Activated naive CD8-positive, alpha-beta T cell treated with anti-CD3 and anti-CD28 coated beads for 36 hours (primary cell): ENCODE measurements at regions not wholly inside any gene's neighbourhood (a gene's known extent, or its start where the extent isn't known, plus 50 kb on each side); places are given as distances from the start of the nearest gene placed in this dataset.
"Not testable (repeated sequence)": the region's sequence is repeated elsewhere in the genome, so short reads cannot be mapped to it uniquely, and the experiment has no call there.

Experiments
- DNase-seq: peaks from one replicate; pipeline ENCODE4 v3.0.0; 2021
- H3K27ac Mint-ChIP-seq: one replicate; pipeline ENCODE4 v1.8.0; 2022; ENCODE audit warnings: mild to moderate bottlenecking, moderate library complexity, mixed read lengths
- H3K27me3 Mint-ChIP-seq: one replicate; pipeline ENCODE4 v1.8.0; 2022; ENCODE audit warnings: mild to moderate bottlenecking, mixed read lengths
- H3K36me3 Mint-ChIP-seq: one replicate; pipeline ENCODE4 v1.8.0; 2021; ENCODE audit warnings: mild to moderate bottlenecking, mixed read lengths
- H3K4me1 Mint-ChIP-seq: one replicate; pipeline ENCODE4 v1.8.0; 2021; ENCODE audit warnings: mixed read lengths
- H3K4me3 Mint-ChIP-seq: one replicate; pipeline ENCODE4 v1.8.0; 2022; ENCODE audit warnings: mild to moderate bottlenecking, moderate library complexity, mixed read lengths
- H3K9me3 Mint-ChIP-seq: one replicate; pipeline ENCODE4 v1.8.0; 2022; ENCODE audit warnings: mixed read lengths

DNA sequence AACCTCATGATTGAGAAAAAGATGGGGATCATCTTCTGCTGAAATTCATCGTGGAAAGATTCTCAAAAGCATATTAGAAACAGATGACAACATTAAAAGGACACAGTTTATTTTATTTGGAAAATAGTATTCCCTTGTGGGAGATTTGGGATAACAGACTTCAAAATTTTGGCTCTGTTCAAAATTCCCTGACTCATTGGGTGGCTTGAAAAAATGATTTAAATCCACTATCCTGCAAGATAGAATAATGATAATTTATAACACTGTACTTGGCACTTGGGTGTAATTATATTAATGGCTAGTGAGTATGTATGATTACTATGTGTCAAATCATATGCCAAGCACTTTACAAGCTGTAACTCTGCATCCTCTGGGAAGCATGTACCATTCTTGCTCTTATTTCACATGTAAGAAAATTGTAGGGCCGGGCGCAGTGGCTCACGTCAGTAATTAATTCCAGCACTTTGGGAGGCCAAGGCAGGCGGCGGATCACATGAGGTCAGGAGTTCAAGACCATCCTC is 128.8 kb downstream of the LMNTD1 start:
- no peaks in the 10 kb centered on the region for H3K36me3 Mint-ChIP-seq
- no peak for DNase-seq
- H3K9me3 Mint-ChIP-seq, result no peaks in the 10 kb centered on the region
- H3K27me3 Mint-ChIP-seq, result no peaks in the 10 kb centered on the region
- no peak overlapping the region for H3K4me3 Mint-ChIP-seq
- H3K27ac Mint-ChIP-seq, result no peak overlapping the region
- H3K4me1 Mint-ChIP-seq, result no peaks in the 10 kb centered on the region

DNA sequence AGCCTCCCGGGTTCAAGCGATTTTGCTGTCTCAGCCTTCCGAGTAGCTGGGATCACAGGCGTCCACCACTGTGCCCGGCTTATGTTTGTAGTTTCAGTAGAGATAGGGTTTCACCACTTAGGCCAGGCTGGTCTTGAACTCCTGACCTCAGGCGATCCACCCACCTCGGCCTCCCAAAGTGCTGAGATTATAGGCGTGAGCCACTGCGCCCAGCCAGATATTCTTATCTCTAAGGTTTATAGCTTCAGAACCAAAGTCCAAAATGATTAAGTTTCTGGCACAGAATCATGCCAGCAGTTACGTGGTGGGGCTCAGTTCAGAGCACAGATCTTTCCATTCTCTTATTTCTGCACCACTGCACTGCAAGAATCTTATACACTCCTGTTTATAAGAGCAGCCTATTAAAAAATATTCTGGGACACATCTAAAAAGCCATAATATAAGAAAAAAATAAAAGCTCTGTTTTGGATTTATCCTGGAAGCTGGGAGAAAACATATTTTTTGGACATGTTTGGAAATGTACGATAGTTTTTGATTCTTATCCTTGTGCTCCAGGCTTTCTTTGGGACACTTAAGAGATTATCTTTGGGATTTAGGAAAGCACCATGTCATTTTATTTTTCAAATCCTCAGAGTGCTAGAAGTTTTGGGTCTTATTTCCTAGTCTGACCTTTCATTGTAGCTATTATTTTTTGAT is 129.6 kb downstream of the LMNTD1 start:
- no peaks in the 10 kb centered on the region for H3K9me3 Mint-ChIP-seq
- no peak overlapping the region for H3K4me3 Mint-ChIP-seq
- no peaks in the 10 kb centered on the region for H3K36me3 Mint-ChIP-seq

DNA sequence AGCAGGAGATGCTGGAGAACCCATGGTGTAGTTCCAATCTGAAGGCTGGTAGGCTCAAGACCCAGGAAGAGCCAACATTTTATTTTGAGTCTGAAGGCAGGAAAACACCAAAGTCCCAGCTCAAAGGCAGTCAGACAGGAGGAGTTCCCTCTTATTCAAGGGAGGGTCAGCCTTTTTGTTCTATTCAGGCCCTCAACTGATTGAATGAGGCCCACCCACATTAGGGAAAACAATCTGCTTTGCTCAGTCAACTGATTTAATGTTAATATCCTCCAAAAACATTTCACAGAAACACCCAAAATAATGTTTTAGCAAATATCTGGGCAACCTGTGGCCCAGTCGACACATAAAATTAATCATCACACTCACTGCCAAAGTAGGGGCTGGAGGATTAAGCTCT is 130.8 kb downstream of the LMNTD1 start:
- DNase-seq, result no peak
- Mint-ChIP-seq H3K4me3 (no peak overlapping the region), H3K27ac (no peak overlapping the region), H3K4me1 (no peaks in the 10 kb centered on the region), H3K27me3 (no peaks in the 10 kb centered on the region), H3K36me3 (no peaks in the 10 kb centered on the region), H3K9me3 (no peaks in the 10 kb centered on the region)

More for the DNA sequence above, 129.6 kb downstream of the LMNTD1 start:
- DNase-seq, result no peak
- Mint-ChIP-seq H3K27me3 (no peaks in the 10 kb centered on the region), H3K4me1 (no peaks in the 10 kb centered on the region), H3K27ac (no peak overlapping the region)

DNA sequence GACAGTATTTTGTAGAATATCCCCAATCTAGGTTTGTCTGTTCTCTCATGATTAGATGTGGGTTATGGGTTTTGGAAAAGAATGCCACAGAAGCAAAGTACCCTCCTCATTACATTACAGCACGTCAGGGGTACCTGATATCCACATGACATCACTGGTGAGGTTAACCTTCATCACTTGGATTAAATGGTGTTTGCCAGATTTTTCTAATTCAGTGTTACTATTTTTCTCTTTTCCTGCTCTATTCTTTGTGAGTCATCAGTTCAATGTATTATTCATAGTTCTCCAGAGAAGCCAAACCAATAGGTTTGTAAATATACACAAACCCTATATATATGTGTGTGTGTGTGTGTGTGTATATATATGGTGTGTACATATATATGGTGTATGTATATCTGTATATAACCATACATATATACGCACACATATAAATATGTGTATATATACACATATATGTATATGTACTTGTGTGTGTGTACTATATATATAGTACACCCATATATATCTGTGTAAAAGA is 131.4 kb downstream of the LMNTD1 start:
- DNase-seq, result no peak
- Mint-ChIP-seq H3K27ac (no peak overlapping the region), H3K9me3 (no peaks in the 10 kb centered on the region), H3K27me3 (no peaks in the 10 kb centered on the region), H3K4me3 (no peak overlapping the region), H3K4me1 (no peaks in the 10 kb centered on the region), H3K36me3 (no peaks in the 10 kb centered on the region)

DNA sequence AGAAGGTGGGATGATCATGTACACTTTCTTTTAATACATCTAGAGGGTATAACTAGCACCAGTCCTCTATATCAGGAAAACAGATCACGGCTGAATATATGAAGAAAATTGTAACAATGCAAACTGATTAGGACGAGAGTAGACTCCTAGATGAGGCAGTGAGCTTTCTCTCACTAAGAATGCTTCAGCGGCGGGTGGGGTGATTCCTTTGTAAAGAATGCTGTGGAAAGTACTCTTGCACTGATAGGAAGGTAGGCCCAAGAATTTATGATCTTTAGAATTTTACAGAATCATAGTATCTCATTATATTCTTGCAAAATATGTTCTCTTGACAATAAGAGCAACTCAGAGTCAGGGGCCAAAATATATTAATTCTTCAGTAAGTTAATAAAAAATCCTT is 133.0 kb downstream of the LMNTD1 start:
- Mint-ChIP-seq H3K27me3 (no peaks in the 10 kb centered on the region), H3K4me1 (no peaks in the 10 kb centered on the region), H3K9me3 (no peaks in the 10 kb centered on the region), H3K4me3 (no peak overlapping the region), H3K36me3 (no peaks in the 10 kb centered on the region), H3K27ac (no peak overlapping the region)
- DNase-seq, result no peak

DNA sequence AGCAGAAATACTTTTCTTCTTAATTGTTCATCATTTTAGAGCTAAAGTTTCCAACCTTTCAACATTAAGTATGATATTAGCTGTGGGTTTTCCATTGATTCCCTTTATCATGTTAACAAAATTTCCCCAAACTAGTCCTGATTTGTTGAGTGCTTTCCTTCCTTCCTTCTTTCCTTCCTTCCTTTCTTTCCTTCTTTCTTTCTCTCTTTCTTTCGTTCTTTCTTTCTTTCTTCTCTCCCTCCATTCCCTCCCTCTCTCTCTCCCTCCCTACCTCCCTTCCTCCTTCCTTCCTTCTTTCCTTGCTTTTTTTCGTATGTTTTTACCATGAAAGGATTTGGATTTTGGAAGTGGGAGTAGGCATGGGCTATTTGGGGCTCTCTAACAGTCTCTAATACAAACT is 133.5 kb downstream of the LMNTD1 start:
- Mint-ChIP-seq H3K27me3 (no peaks in the 10 kb centered on the region), H3K27ac (no peak overlapping the region), H3K4me1 (no peaks in the 10 kb centered on the region), H3K9me3 (no peaks in the 10 kb centered on the region), H3K4me3 (no peak overlapping the region), H3K36me3 (no peaks in the 10 kb centered on the region)
- DNase-seq, result no peak

DNA sequence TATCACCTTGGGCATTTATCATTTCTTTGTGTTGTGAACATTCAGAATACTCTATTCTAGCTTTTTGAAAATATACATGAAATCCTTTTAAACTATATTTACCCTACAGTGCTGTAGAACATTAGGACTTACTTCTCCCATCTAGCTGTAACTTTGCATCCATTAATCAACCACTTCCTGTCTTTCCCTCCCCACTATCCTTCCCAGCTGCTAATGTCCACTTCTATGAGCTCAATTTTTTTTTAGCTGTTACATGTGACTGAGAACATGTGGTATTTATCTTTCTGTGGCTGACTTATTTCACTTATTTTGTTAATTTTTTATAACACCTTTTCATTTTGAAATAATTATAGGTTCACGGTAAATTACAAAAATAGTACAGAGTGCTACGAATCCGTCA is 136.0 kb downstream of the LMNTD1 start:
- DNase-seq, result no peak

DNA sequence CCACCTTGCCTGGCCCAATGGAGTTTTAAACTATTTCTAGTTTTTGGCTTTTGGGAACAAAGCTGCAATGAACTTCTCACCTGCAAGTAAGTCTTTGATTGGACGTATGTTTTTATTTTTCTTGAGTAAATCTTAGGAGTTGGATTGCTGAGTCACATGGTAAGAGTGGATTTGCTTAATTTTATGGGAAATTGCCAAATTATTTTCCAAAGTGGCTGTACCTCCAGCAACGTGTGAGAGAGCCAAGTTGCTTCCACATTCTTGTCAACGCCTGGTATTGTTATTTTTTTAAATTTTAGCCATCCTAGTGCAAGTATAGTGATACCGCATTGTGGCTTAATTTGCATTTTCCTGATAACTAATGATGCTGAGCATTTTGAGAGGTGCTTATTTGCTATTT is 136.6 kb downstream of the LMNTD1 start:
- Mint-ChIP-seq H3K27ac (no peak overlapping the region), H3K27me3 (no peaks in the 10 kb centered on the region), H3K36me3 (no peaks in the 10 kb centered on the region), H3K4me3 (no peak overlapping the region), H3K4me1 (no peaks in the 10 kb centered on the region), H3K9me3 (no peaks in the 10 kb centered on the region)
- DNase-seq, result no peak

More for the DNA sequence above, 136.0 kb downstream of the LMNTD1 start:
- no peaks in the 10 kb centered on the region for H3K36me3 Mint-ChIP-seq
- H3K27ac Mint-ChIP-seq, result no peak overlapping the region
- no peaks in the 10 kb centered on the region for H3K4me1 Mint-ChIP-seq
- H3K4me3 Mint-ChIP-seq, result no peak overlapping the region
- no peaks in the 10 kb centered on the region for H3K27me3 Mint-ChIP-seq
- no peaks in the 10 kb centered on the region for H3K9me3 Mint-ChIP-seq

DNA sequence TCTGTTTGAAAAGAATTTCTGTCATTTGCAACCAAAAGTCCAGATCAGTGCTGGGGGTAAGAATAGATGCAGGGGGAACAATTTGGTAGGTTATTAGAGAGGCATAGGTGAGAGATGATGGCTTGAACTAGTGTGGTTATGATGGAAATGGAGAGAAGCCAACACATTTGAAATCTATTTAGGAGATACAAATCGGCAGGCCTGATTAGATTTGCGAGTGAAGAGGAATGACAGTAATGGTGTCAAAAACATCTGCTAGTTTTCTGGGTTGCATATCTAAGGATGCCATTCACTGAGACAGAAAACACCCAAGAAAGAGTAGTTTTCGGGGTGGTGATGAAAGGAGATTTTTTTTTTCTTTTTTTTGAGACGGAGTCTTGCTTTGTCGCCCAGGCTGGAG is 138.1 kb downstream of the LMNTD1 start:
- Mint-ChIP-seq H3K9me3 (no peaks in the 10 kb centered on the region), H3K27me3 (no peaks in the 10 kb centered on the region), H3K27ac (no peak overlapping the region), H3K36me3 (no peaks in the 10 kb centered on the region), H3K4me1 (no peaks in the 10 kb centered on the region), H3K4me3 (no peak overlapping the region)
- no peak for DNase-seq

DNA sequence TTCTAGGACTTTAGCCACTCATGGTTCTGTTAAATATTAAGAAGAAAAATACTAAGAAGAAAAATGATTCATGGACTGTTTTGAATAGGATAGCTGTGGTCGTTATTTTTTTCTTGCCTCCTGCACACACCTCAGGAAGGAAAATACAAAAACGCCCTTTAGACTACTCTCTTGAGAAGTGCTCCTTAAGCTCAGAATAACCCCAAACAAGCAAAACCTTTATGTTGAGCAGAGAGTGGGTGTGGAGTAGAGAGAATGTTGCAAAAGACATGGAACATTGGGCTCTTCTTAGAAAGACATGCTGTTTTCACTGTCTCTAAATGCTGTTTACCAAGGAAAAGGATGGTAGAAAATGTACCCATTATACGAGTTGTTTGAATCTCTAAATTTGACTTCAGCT is 140.3 kb downstream of the LMNTD1 start:
- Mint-ChIP-seq H3K36me3 (no peaks in the 10 kb centered on the region), H3K27me3 (no peaks in the 10 kb centered on the region), H3K4me3 (no peak overlapping the region)

DNA sequence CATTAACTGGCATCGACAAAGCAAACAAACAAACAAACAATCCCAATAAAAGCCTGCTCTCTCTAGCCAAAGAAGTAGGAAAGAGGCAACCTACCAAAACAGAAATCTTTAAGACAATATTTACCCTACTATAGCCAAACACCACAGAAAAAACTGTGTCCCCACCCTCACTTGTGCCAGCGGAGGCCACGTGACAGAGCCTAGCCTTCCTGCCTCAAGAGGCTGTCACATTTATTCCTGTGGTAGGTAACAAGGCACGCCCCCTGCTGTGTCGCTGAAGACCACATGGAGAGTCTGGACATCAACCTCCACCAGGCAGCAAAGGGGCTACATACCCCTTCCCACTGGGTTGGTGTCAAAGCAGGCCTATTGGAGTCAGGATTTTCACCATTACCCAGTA is 148.1 kb downstream of the LMNTD1 start:
- no peaks in the 10 kb centered on the region for H3K4me1 Mint-ChIP-seq
- peaks cover 4% of the 10 kb centered on the region for H3K27me3 Mint-ChIP-seq
- peaks cover 5% of the 10 kb centered on the region for H3K9me3 Mint-ChIP-seq
- H3K27ac Mint-ChIP-seq, result no peak overlapping the region
- H3K36me3 Mint-ChIP-seq, result peaks cover 2% of the 10 kb centered on the region
- H3K4me3 Mint-ChIP-seq, result no peak overlapping the region
- DNase-seq, result no peak

More for the DNA sequence above, 140.3 kb downstream of the LMNTD1 start:
- no peak overlapping the region for H3K27ac Mint-ChIP-seq
- H3K4me1 Mint-ChIP-seq, result no peaks in the 10 kb centered on the region
- H3K9me3 Mint-ChIP-seq, result no peaks in the 10 kb centered on the region
- no peak for DNase-seq

DNA sequence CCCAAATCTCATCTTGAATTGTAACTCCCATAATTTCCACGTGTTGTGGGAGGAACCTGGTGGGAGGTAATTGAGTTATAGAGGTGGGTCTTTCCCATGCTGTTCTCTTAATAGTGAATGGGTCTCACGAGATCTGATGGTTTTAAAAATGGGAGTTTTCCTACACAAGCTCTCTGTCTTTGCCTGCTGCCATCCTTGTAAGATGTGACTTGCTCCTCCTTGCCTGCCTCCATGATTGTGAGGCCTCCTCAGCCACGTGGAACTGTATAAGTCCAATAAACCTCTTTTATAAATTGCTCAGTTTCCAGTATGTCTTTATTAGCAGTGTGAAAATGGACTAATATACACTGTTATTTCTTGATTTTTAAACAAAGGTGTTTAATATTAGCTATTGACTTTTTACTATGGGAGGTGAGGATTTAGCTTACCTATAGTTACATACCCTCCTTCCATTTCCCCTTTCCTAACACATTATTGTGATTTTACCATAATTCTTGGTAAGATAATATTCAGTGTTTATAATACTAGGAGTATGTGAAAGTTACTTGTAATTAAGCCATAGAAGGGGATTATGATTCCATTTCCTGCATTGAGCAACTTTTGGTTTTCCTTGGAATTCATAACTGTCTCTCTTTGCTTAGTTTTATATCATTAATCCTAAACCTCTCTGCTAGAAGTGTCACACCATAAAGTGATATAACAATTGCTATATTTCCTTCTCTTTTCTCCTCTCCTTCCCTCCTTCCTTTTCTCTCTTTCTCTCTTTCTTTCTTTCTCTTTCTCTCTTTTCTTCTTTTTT is 151.0 kb upstream of the KRAS start:
- Mint-ChIP-seq H3K4me1 (no peaks in the 10 kb centered on the region), H3K36me3 (peaks cover 2% of the 10 kb centered on the region), H3K9me3 (peaks cover 5% of the 10 kb centered on the region), H3K27me3 (peaks cover 4% of the 10 kb centered on the region), H3K4me3 (no peak overlapping the region), H3K27ac (no peak overlapping the region)
- DNase-seq, result no peak

DNA sequence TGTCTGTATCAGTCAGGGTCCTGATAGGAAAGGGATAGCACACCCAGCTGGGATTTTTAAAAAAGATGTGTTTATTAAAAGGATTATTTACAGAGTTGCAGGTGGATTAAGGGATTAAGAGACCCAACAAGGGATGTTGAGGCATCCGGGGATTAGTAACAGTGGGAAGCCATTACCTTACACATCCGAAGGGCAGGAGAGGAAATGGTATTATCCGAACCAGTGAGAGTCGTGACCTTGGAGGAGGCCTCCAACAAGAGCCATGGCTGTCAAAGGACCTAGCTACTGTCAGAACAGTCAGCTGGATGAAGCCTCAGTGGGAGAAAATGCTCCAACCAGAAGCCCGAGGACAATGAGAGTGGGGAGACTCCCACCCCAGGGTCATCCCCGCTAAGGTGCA is 146.3 kb upstream of the KRAS start:
- Mint-ChIP-seq H3K4me3 (no peak overlapping the region), H3K4me1 (no peaks in the 10 kb centered on the region), H3K27me3 (no peaks in the 10 kb centered on the region), H3K9me3 (peaks cover 2% of the 10 kb centered on the region), H3K27ac (no peak overlapping the region), H3K36me3 (no peaks in the 10 kb centered on the region)
- DNase-seq, result no peak

DNA sequence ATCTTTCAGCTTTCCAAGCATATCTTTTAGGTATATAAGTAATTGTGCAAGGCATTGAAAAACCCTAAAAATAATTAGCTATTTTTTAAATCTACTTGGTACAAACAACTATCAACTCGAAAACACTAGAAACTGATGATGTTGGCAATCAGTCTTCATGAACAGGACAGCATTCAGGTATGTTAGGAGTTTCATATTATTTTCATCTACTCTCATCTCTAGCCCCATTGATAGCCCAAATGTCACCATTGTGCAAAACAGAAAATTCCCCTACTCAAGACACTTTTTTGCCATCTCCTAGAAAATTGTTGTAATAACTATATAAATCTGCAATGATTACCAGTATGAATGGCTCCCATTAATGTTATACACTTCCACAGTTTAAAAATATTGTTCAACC is 144.5 kb upstream of the KRAS start:
- Mint-ChIP-seq H3K9me3 (no peaks in the 10 kb centered on the region), H3K27ac (no peak overlapping the region), H3K27me3 (no peaks in the 10 kb centered on the region)

DNA sequence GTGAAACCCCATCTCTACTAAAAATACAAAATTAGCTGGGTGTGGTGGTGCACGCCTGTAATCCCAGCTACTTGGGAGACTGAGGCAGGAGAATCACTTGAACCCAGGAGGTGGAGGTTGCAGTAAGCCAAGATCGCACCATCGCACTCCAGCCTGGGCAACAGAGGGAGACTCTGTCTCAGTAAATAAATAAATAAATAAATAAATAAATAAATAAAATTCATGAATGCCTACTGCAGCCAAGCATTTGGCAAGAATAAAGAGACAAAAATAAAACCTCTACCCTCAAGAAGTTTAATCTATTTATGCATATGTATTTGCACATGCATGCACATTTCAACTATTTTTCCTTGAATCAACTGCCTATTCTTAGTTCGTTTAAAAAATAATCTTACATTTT is 144.0 kb upstream of the KRAS start:
- H3K36me3 Mint-ChIP-seq, DNase-seq, H3K4me3 Mint-ChIP-seq, H3K27ac Mint-ChIP-seq, H3K27me3 Mint-ChIP-seq, H3K4me1 Mint-ChIP-seq, H3K9me3 Mint-ChIP-seq: not testable (repeated sequence)

More for the DNA sequence above, 144.5 kb upstream of the KRAS start:
- H3K4me1 Mint-ChIP-seq, result no peaks in the 10 kb centered on the region
- no peak overlapping the region for H3K4me3 Mint-ChIP-seq
- no peaks in the 10 kb centered on the region for H3K36me3 Mint-ChIP-seq
- DNase-seq, result no peak
